NCI-H2171 treated with DMSO at 0.1 percent for 48 hours (cell line): ENCODE measurements at regions not wholly inside any gene's neighbourhood (a gene's known extent, or its start where the extent isn't known, plus 50 kb on each side); places are given as distances from the start of the nearest gene placed in this dataset.
"Not testable (repeated sequence)": the region's sequence is repeated elsewhere in the genome, so short reads cannot be mapped to it uniquely, and the experiment has no call there.

Experiments
- DNase-seq: peaks from one replicate; lab custom pipeline; 2025; lab: John Stamatoyannopoulos, UW

DNA sequence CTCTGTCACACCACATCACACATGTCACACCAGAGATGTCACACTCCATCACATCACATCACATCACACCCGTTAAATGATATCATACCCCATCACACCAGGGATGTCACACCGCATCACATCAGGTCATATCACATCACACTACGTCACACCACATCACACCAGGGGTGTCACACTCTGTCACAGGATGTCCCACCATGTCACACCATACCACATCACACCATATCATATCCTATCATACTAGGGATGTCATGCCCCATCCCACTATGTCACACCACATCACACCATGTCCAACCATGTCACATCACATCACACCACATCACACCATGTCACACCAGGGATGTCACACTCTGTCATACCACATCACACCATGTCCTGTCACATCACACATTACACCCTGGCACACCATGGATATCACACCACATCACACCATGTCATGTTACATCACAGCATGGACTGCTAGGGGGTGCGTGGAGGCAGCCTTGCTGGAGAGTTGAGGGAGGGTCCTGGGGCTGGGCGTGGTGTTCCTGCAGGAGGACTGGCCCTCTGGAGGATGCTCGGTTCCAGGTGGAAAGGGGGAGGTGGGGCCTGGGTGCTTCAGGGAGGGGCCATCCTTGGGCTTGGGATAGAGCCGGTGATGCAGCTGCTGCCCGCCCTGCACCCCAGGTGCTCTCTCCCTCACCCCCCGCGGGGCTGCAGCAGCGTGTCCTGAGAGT is 134.6 kb downstream of the TMEM121 start:
- DNase-seq, result no peak

DNA sequence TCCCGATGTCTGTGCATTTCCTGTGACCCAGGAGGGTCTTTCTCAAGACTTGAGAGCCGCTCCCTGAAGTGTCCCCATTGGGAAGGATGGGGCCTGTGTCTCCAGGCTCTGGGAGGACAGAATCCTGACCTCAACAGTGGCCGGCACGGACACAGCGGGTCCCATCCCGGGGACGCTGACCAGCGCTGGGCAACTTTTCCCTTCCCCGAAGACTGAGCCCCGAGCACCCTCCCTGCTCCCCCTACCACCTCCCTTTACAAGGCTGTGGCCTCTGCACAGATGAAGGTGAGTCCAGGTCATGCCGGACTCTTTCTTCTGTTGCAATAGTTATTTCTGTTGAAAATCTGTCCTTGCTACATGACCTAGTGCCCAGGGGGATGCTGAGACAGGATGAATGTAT is 135.7 kb downstream of the TMEM121 start:
- DNase-seq, result not testable (repeated sequence)

DNA sequence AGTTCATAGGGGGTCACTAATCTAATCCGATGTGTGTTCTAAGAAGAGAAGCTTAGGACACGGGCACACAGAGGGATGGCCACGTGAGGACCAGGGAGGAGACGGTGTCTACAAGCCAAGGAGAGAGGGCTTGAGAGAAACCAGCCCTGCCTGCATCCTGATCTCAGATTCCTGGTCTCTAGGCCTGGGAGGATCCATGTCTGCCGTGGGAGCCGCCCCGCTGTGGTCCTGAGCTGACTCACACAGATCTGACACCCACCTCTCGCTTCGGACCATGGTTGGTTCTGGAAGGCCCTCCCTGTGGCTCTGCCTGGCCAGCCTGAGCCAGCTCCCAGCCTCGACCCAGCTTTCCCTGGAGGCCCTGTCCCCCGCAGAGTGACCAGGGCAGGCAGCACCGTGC is 136.2 kb downstream of the TMEM121 start:
- not testable (repeated sequence) for DNase-seq

DNA sequence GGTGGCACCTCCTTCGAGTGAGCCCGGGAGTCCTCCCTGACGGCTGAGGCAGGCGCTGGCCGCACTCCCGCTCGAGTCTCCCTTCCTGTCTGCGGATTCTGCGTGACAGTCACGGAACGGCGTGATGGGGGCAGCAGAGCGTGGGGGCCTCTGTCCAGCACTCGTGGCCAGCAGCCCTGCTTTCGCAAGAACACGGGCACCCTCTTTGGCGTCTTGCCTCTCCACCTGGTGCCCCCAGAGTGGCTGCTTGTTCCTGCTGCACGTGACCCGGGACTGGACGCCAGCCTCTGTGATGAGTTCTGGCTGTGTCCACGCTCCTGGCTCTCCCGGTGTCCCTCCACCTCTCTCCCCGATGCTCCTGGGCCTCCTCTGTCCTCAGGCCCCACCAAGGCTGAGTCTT is 136.9 kb downstream of the TMEM121 start:
- not testable (repeated sequence) for DNase-seq

DNA sequence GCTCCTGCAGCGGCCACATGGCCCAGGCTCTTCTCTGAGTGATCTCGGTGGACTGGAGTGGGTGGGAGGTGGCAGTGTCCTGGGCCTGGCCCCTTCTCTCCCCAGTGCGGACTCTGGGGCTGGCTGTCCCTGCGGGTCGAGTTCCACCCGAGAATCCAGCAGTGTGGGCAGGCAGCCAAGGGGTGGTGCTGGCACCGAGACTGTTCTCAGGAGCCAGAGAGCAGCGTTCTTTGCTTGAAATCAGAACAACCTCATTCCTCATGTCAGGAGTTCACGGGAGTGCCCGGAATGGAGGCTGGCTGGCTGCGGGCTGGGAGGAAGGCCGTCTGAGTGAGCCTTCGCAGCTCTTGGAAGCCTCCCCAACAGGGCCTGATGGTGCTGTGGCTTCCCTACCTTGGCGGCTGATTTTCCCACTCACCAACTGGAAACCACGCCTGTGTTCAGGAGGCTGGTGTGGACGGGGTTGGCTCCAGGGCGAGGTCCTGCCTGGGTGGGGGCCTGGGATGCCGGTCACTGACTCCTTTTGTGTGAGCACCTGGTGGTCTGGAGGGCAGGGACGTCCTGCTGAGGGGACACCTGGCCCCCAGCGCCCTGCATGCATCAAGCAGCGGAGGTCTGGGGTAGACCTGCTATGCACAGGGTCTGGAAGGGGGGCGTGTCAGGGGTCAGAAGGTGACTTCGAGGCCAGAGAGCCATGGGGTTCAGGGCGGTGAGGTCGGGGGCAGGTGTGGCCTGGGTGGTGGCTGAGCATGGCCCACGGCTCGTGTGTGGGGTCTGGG is 137.6 kb downstream of the TMEM121 start:
- not testable (repeated sequence) for DNase-seq

DNA sequence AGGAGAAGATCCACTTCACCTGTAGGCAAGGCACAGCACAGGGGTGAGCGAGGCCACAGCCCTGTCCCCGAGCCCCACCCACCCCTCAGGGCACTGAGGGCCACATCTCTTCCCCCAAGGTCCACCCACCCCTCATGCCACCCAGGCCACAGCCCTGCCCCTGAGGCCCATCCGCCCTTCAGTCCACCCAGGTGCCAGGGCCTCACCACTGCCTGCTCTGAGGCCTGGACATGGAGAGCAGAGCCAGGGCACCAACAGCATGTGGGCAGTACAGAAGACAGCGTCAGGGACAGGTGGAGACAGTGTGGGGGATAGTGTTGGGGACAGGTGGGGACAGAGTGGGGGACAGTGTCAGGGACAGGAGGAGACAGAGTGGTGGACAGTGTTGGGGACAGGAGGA is 138.3 kb downstream of the TMEM121 start:
- no peak for DNase-seq

DNA sequence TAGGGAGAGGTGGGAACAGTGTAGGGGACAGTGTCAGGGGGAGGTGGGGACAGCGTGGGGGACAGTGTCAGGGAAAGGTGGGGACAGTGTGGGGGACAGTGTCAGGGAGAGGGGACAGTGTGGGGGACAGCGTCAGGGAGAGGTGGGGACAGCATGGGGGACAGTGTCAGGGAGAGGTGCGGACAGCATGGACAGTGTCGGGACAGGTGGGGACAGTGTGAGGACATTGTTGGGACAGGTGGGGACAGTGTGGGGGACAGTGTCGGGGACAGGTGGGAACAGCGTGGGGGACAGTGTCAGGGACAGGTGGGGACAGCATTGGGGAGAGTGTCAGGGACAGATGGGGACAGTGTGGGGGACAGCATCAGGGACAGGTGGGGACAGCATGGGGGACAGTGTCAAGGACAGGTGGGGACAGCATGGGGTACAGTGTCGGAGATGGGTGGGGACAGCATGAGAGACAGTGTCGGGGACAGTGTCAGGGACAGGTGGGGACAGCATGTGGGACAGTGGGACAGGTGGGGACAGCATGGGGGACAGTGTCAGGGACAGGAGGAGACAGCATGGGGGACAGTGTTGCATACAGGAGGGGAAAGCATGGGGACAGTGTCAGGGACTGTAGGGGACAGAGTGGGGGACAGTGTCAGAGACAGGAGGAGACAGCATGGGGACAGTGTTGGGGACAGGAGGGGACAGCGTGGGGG is 139.0 kb downstream of the TMEM121 start:
- DNase-seq, result no peak

DNA sequence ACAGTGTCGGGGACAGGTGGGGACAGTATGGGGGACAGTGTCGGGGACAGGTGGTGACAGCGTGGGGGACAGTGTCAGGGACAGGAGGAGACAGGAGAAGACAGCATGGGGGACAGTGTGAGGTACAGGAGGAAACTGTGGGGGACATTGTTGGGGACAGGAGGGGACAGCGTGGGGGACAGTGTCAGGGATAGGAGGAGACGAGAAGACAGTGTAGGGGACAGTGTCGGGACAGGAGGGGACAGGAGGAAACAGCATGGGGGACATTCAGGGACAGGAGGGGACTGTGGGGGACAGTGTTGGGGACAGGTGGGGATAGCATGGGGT is 139.5 kb downstream of the TMEM121 start:
- DNase-seq, result no peak

DNA sequence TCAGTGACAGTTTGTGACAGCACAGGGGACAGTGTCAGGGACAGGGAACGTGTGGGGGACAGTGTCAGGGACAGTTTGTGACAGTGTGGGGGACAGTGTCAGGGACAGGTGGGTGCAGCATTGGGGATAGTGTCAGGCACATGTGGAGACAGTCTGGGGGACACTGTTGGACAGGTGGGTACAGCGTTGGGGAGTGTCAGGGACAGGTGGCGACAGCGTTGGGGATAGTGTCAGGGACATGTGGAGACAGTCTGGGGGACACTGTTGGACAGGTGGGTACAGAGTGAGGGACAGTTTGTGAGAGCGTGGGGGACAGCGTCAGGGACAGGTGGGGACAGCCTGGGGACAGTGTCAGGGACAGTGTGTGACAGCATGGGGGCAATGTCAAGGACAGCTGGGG is 140.0 kb downstream of the TMEM121 start:
- no peak for DNase-seq

DNA sequence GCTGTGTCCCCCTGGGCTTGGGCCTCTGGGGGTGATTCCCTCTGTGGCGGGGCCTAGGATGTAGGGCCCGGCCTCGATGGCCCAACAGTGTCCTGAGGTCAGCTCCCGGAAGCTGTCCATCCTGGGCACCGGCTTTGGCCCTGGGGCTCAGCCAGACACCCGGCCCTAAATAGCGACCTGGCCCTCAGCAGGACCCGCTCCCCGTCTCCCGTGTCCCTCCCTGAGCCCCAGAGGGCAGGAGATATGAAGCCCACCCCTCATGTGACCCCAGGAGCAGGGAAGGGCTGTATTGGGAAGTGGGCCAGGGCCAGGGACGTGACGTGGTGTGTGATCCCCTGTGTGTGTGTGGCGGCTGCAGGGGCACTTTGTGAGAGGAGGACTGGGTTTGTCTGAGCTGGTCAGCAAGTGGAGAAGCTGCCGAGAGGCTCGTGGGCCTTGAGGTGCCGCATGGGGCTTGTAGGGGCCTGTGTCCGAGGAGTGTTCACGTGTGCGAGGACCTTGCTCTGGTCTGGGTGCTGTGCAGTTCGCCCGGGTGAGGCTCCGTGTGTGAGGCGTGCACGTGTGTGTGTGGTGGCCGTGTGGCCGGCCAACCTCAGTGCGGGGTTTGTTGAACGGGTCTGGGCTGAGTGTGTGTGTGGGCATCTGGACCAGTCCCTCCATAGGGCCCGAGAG is 140.7 kb downstream of the TMEM121 start:
- not testable (repeated sequence) for DNase-seq

DNA sequence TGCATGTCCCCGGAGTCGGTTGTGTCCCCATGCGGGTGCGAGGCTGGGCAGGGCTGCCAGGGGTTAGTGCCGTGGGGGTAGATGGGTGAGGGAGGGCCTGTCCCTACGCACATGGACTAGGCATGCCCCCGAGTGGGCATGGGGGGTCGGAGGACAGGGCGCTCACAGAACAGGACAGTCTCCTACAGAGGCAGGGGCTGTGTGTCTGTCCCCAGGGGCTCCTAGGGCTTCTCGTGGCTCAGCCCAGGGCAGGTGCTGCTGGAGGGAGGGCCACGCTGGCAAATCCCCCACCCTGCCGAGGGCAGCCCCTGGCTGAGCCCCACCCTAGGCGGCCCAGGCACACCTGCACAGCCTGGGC is 141.3 kb downstream of the TMEM121 start:
- not testable (repeated sequence) for DNase-seq

DNA sequence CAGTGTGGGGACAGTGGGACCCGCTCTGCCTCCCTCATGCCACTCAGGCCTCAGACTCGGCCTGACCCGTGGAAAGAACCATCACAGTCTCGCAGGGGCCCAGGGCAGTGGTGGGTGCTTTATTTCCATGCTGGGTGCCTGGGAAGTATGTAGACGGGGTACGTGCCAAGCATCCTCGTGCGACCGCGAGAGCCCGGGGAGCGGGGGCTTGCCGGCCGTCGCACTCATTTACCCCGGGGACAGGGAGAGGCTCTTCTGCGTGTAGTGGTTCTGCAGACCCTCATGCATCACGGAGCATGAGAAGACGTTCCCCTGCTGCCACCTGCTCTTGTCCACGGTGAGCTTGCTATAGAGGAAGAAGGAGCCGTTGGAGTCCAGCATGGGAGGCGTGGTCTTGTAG is 141.6 kb downstream of the TMEM121 start:
- not testable (repeated sequence) for DNase-seq

DNA sequence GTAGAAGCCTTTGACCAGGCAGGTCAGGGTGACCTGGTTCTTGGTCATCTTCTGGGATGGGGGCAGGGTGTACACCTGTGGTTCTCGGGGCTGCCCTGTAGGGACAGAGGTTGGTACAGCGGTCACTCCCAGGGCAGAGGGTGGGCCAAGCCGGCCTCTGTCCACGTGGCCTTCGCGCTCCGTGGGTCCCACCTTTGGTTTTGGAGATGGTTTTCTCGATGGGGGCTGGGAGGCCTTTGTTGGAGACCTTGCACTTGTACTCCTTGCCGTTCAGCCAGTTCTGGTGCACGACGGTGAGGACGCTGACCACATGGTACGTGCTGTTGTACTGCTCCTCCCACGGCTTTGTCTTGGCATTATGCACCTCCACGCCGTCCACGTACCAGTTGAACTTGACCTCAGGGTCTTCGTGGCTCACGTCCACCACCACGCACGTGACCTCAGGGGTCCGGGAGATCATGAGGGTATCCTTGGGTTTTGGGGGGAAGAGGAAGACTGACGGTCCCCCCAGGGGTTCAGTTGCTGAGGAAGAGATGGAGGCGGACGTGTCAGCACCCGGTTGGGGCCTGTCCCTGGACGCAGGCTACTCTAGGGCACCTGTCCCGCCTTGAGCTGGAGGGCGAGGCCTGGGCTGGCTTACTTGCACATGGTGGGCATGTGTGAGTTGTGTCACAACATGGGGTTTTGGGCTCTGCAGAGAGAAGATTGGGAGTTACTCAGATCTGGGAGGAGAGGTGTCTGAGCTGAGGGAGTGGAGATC is 142.3 kb downstream of the TMEM121 start:
- DNase-seq, result not testable (repeated sequence)

DNA sequence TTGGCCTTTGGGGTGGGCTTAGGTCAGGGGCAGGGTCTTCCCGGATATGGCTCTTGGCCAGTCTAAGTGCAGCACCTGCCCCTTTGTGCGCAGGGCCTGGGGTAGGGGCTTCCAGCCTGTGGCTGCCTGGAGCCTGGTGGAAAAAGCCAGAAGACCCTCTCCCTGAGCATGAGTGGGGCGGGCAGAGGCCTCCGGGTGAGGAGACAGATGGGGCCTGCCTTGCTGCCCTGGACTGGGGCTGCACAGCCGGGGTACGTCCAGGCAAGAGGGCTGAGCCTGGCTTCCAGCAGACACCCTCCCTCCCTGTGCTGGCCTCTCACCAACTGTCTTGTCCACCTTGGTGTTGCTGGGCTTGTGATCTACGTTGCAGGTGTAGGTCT is 142.8 kb downstream of the TMEM121 start:
- not testable (repeated sequence) for DNase-seq

DNA sequence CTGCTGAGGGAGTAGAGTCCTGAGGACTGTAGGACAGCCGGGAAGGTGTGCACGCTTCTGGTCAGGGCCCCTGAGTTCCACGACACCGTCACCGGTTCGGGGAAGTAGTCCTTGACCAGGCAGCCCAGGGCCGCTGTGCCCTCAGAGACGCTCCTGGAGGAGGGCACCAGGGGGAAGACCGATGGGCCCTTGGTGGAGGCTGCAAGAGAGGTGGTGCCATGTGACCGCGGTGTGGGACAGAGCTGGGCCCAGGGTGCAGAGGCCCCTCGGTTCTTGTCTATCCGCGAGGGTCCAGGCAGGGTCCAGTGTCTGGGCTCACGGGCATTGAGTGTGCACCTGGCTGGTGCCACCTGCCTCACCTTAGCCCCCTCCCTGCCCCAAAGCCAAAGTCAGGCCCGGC is 143.3 kb downstream of the TMEM121 start:
- DNase-seq, result not testable (repeated sequence)

DNA sequence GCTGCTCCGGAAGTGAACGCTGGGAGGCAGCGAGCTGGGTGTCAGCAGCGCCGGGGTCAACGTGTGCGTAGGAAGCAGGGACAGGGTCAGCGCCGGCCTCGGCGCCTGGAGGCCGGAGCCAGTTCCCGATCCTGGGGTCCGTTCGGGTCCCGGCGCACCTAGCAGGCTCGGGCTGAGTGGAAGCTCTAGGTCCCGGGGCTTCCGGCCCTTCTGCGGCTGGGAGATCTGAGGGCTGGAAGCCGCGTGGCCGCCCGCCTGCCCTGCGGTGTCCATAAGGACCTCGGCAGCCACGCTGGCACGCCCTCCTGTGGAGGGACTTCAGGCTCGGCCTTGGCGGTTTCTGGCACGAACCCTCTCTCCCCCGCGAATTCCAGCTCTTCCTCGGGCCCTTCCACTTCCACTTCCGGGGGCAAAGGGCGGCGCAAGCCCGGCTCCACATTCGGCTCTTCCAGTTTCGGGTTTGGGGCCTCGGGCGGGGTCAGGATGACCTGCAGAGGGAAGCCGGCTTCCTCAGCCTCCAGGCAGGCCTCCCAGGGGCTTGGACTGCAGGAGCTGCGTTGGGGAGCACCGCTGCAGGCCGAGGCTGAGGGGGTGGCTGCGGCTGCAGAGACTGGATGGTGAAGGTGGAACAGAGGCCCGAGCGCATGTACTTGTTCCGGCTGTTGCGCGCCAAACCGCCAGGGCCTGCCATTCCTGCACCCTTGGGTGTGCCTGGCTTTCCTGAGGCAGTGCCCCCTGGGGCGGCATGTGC is 146.2 kb downstream of the TMEM121 start:
- not testable (repeated sequence) for DNase-seq

DNA sequence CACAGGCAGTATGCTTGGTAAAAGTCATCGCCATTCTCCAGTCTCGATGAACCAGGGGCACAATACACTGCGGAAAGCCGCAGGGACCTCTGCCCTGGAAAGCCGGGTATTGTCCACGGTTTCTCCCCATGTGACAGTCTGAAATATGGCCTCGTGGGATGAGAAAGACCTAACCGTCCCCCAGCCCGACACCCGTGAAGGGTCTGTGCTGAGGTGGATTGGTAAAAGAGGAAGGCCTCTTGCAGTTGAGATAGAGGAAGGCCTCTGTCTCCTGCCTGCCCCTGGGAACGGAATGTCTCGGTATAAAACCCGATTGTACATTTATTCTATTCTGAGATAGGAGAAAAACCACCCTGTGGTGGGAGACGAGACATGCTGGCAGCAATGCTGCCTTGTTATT is 149.1 kb downstream of the TMEM121 start:
- DNase-seq, result not testable (repeated sequence)

DNA sequence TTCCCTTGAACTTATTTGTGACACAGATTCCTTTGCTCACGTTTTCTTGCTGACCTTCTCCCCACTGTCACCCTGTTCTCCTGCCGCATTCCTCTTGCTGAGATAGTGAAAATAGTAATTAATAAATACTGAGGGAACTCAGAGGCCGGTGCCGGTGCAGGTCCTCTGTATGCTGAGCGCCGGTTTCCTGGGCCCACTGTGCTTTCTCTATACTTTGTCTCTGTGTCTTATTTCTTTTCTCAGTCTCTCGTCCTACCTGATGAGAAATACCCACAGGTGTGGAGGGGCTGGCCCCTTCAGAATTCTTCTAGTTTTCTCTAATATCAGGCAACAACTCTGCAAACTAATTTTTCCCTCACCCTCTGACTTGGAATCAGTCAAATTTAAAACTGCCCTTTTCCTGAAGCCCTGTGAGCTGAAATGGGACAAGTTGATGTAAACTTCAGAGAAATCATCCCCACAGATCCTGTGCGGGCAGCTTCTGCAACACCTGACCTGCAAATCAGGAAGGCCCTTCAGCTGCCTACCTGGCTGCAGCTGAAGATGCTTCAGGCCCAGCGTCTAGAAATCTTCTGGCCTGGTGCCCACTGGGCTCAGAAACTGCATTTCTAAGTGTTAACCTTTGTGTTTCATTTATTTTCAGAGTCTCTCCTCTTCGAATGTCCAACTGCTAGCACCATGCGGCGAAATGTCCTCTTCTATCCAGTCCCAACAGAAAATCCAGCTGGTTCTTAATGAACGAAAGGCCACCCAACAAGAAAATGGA is 149.7 kb downstream of the TMEM121 start:
- not testable (repeated sequence) for DNase-seq

DNA sequence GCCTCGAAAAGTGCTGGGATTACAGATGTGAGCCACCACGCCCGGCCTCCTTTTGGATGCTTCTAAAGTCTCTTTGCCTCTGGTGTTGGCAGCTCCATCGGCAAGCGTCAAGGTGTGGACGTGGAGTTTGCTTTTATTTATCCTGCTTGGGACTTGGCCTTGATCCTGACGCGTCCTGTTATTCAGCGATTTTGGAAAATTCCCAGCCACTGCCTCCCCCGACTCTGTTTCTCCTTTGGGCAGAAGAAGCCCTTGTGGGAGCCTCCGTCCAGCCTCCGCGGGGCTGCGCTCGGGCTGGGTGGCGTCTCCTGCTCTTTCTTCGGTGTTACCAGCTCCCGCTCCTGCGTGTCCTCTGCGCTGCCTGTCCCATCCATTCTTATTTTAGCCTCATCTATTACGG is 151.7 kb downstream of the TMEM121 start:
- not testable (repeated sequence) for DNase-seq
